Lung (tissue), 11 donors: ENCODE measurements at regions not wholly inside any gene's neighbourhood (a gene's known extent, or its start where the extent isn't known, plus 50 kb on each side); places are given as distances from the start of the nearest gene placed in this dataset.
"Not testable (repeated sequence)": the region's sequence is repeated elsewhere in the genome, so short reads cannot be mapped to it uniquely, and the experiment has no call there.

Experiments
- ATAC-seq: fragments of 200-7000 bp; cut with Tn5 transposase; one replicate; pipeline ENCODE4 v1.9.1; 2020; ENCODE audit warnings: moderate number of reproducible peaks; ENCODE audit not compliant: insufficient read depth, low FRiP score
- DNase-seq, 3 donors: peaks; one replicate each; pipeline ENCODE4 v3.0.0-alpha.2; 2013 to 2017
- H3K27ac ChIP-seq, 2 donors: one replicate each; pipeline ENCODE4 v1.5.1; 2013; ENCODE audit warnings: mild to moderate bottlenecking in 2 of 2, moderate library complexity in 2 of 2, control low read depth in 1 of 2, inconsistent platforms in 1 of 2, low read depth in 1 of 2, low read length in 1 of 2
- H3K27me3 ChIP-seq, 3 donors: one replicate each; pipeline ENCODE4 v1.5.1; 2013; ENCODE audit warnings: low read length in 2 of 3; ENCODE audit not compliant: control insufficient read depth in 3 of 3, insufficient read depth in 3 of 3
- H3K36me3 ChIP-seq, 4 donors: one replicate each; pipeline ENCODE4 v1.5.1; 2013; ENCODE audit warnings: low read length in 4 of 4, mild to moderate bottlenecking in 1 of 4, moderate library complexity in 1 of 4; ENCODE audit not compliant: control insufficient read depth in 4 of 4, insufficient read depth in 4 of 4
- H3K4me1 ChIP-seq, 5 donors: one replicate each; pipeline ENCODE4 v1.5.1; 2013; ENCODE audit warnings: low read length in 5 of 5, mild to moderate bottlenecking in 2 of 5, moderate library complexity in 1 of 5; ENCODE audit not compliant: control insufficient read depth in 5 of 5, insufficient read depth in 5 of 5
- H3K4me3 ChIP-seq: one replicate; pipeline ENCODE4 v1.5.1; 2013; ENCODE audit warnings: mild to moderate bottlenecking, control low read depth, moderate library complexity
- H3K9ac ChIP-seq, 2 donors: one replicate each; pipeline ENCODE4 v1.5.1; 2013; ENCODE audit warnings: low read length in 2 of 2, control low read depth in 1 of 2; ENCODE audit not compliant: insufficient read depth in 1 of 2
- H3K9me3 ChIP-seq, 4 donors: one replicate each; pipeline ENCODE4 v1.5.1; 2013; ENCODE audit warnings: low read length in 3 of 4, mild to moderate bottlenecking in 1 of 4, moderate library complexity in 1 of 4; ENCODE audit not compliant: control insufficient read depth in 4 of 4, insufficient read depth in 3 of 4
- CTCF ChIP-seq: IDR thresholded peaks from 2 replicates; pipeline ENCODE4 v1.5.1; 2012; ENCODE audit warnings: mild to moderate bottlenecking; ENCODE audit errors: control extremely low read depth, extremely low read depth
- WGBS, 2 donors: extraction: QIAGEN DNeasy Blood & Tissue Kit; methylation state at CpG; one replicate each; pipeline ENCODE4 v1.1.7; 2013; 5-methylcytosine and 5-hydroxymethylcytosine counted together
- donor health status: control.
- donor health status: control.
- donor health status: Bipolar disorder and iron deficiency.
- donor health status: healthy.
- donor health status: DM: yes; HTN: yes; CAD: no.

GRCh38 chr10:59433720-59434428, 71.5 kb upstream of the FAM13C start:
- Histone ChIP-seq H3K4me1 (peaks cover 0 to 2% (median 0%) of the 10 kb centered on the region in 5 donors), H3K27me3 (no peaks in the 10 kb centered on the region), H3K9ac (no peak overlapping the region), H3K4me3 (no peak overlapping the region), H3K36me3 (no peaks in the 10 kb centered on the region), H3K9me3 (no peaks in the 10 kb centered on the region), H3K27ac (no peak overlapping the region)
- no peak for TF ChIP-seq CTCF
- 86 to 91% methylated on average over 2 of the region's 2 CpGs for WGBS, 2 donors
- ATAC-seq: no peak
- no peak for DNase-seq

DNA sequence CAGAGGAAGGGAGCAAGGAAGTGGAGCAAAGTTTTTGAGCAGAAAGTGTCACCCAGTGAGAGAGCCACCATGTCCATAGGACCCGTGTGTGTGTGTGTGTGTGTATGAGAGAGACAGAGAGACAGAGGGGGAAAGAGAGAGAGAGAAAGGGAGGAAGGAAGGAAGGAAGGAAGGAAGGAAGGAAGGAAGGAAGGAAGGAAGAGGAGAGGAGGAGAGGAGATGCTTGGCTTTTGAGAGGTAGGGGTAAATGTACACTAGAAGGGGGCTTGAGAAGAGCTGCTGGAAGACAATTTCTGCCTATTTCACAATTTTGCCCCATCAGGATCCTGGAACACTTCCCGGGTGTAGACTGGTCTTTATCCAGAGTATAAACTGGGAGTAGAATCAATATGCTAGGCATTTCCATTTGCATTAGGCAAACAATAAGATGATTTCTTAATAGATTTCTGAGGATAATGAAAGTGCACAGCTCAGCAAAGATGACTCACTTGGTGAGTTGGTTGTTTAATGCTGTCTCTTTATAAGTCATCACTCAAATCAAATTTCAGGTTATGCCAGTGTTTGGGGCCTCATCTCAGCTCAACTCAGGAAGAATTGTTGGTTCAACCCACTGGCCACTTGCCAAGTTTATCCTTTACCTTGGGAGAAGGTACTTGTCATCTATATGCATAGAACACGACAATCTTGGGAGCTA, 70.0 kb upstream of the FAM13C start:
- Histone ChIP-seq H3K36me3 (no peaks in the 10 kb centered on the region), H3K4me3 (no peak overlapping the region), H3K27ac (no peak overlapping the region), H3K4me1 (peaks cover 0 to 2% (median 0%) of the 10 kb centered on the region in 5 donors), H3K27me3 (no peaks in the 10 kb centered on the region), H3K9me3 (no peaks in the 10 kb centered on the region), H3K9ac (no peak overlapping the region)
- 77 to 87% methylated on average over 3 of the region's 3 CpGs for WGBS, 2 donors
- no peak for TF ChIP-seq CTCF
- DNase-seq (no peak), ATAC-seq (no peak)

- not testable (repeated sequence) for H3K9ac ChIP-seq, H3K4me1 ChIP-seq, DNase-seq, H3K27ac ChIP-seq, H3K9me3 ChIP-seq, H3K36me3 ChIP-seq, H3K4me3 ChIP-seq, ATAC-seq, H3K27me3 ChIP-seq
- 59 to 67% methylated on average over 5 of the region's 5 CpGs for WGBS, 2 donors
These were observed 51.4 kb upstream of the FAM13C start for GRCh38 chr10:59413795-59414194.
